HG03135 (cell line): ENCODE measurements at regions not wholly inside any gene's neighbourhood (a gene's known extent, or its start where the extent isn't known, plus 50 kb on each side); places are given as distances from the start of the nearest gene placed in this dataset.

Source experiments
- ATAC-seq: cut with Tn5 transposase; IDR thresholded peaks from one replicate; pipeline ENCODE4 v1.9.1; 2021; ENCODE audit warnings: mild to moderate bottlenecking, moderate library complexity; ENCODE audit not compliant: unreplicated experiment

GRCh38 chr13:107866032-107866940 is 349.1 kb downstream of the LIG4 start:
- ATAC-seq = no peak

DNA sequence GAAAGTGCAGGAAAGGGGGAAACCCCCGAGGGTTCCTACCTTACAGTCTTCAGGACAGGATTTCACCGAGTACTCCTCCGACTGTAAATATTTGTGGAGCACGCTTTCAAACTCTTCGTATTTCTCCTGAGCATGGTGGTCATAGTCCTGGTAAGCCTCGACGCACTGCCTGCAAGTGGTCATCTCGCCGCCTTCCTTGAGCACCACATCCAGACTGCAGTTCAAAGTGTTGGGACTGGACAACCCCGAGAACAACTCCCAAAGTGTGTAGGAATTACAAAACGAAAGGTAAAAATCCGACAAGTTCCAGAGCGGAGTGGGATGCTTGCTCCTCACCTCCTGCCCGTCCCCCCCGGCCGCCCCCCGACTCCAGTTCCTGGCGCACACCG is 349.7 kb downstream of the LIG4 start:
- ATAC-seq = no peak

DNA sequence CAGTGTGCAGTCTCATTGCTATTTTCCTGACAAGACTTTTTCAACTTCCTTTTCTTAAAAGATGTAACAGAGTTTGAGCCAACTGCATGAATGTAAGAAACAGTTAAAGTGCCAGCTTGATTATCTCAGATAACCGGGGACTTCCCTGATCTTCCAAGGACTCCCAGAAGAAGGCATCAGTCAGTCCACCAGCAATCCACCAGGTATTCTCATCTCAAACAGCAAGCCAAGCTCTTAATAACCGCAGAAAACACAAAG is 350.1 kb downstream of the LIG4 start:
- ATAC-seq = no peak

- ATAC-seq = no peak
Observed at GRCh38 chr13:107864543-107865317, 350.6 kb downstream of the LIG4 start.

GRCh38 chr13:107860284-107860683 is 355.1 kb downstream of the LIG4 start:
- no peak for ATAC-seq

GRCh38 chr13:107854880-107855279 is 360.5 kb downstream of the LIG4 start:
- ATAC-seq = no peak

DNA sequence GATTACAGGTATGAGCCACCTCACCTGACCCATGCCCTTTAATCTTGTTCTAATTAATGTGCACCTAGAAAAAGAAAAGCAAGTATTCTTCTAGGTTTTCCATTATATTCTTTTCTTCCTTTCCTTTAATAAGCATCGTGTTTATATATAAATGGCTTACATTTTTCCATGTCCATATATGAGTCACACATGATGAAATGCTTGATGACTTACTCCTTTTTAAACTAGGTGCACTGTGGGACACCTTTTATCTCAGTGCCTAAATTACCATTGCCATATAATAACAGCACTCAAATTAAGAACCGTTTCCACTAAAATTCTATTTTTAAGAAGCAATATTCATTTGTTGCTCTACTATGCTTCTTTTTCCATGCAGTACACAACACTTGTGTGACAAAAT is 363.3 kb downstream of the LIG4 start:
- no peak for ATAC-seq

- ATAC-seq = no peak
Observed at GRCh38 chr13:107851670-107852069, 363.7 kb downstream of the LIG4 start.

GRCh38 chr13:107847406-107847805 is 367.9 kb downstream of the LIG4 start:
- ATAC-seq = no peak

- no peak for ATAC-seq
Observed at GRCh38 chr13:107846642-107847041, 368.7 kb downstream of the LIG4 start.

- ATAC-seq = no peak
Observed at GRCh38 chr13:107845911-107846310, 369.4 kb downstream of the LIG4 start.

- no peak for ATAC-seq
Observed at GRCh38 chr13:107843681-107844080, 371.7 kb downstream of the LIG4 start.

GRCh38 chr13:107843281-107843680 is 372.1 kb downstream of the LIG4 start:
- no peak for ATAC-seq

DNA sequence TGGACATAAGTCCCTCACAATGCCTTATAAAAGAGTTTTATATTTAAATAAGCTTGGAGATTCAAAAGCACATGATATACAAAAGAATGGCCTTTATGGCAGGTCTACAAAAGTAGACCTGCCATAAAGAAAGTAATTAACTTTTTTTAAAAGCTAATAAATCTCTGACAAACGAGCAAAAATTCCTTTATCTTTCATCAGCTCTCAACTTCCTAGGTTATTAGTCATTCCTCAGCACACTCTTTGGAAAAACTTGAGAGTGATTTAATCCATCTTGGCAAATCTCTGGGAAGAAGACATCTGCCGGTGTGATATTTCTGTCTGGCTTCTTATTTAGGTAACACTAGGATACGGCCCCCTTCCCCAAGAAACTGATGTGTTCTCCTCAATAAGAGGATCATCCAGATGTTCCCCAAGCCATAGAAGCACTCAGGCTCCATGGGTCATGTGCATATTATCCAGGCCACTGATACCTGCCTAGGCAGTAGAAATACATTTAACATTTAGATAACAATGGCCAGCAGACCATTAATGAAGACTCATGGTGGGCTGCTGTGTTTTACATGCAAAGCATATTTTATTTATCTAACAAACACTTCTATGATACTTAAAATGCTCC is 372.7 kb downstream of the LIG4 start:
- ATAC-seq = no peak

DNA sequence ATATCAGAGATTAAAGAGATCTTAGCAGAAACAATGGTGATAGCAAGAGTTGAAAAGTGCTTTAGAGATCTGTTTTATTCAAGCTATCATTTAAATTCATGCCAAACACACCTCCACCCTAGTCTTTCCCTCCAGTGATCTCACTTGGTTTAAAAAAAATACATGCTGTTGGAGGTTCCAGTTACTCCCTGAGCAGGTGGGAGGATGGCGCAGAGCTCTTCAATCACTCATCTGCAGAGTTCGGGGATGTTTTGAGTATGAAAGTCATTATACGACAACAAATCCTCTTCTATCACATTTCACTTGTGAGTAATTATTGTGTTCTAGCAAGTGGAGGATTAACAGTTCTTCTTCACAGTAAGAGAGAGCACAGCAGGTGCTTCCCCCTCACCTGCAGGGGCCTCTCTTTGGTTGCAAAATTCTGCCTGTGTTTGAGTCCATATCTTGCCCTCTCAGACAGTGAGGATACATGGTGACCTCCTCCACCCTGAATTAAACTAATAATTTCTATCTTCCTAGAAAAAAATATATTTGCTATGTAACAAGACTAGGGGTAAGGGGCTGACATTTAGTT is 376.7 kb downstream of the LIG4 start:
- no peak for ATAC-seq

GRCh38 chr13:107836685-107837084 is 378.7 kb downstream of the LIG4 start:
- no peak for ATAC-seq

DNA sequence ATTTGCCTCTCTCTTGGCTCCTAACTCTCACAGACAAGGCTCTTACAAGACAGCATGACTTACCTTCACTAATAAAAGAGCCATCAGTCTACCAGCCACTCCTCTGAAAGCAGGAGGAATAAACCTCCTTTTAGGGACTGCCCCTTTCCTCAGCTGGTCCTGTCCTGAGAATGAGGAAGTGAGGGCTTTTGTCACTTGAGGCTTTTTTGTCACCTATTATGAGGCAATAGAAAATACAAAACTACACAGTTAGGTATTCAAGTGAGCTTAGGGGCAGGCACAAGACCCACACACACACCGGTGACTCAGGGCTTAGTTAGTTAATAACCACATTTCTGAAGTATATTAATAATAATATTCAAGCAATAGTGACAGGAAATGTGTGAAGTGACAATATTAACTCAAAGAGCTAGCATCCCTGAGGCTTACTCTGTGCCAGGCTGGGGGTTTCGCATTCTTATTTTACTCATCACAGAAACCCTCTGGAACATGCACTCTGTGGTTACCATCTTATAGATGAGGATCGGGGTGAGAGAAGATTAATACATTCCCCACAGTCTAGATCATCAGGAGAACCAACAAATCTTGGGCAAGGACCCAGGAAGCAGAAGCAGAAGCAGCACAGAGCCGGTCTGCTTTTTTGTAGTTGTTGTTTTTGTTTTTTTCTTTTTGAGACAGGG is 379.9 kb downstream of the LIG4 start:
- ATAC-seq = peak; percentile 87

GRCh38 chr13:107834717-107835116 is 380.6 kb downstream of the LIG4 start:
- ATAC-seq = no peak

DNA sequence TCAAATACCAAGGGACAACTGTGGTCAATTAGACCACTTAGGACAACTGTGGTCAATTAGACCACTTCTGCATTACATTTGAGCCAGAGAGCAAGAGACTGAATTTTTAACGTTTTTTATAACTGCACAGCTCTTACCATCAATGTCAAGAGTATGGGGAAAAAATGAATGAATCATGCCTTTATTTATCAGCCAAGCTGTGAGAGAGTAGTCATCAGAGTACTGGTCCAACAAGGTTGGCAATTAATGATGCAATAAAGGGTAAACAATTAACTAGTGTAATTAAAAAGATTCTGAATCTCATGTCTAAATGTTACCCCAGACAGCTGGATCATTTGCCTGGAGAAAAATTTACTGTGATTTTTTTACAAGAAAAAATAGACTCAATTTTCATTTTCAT is 381.1 kb downstream of the LIG4 start:
- no peak for ATAC-seq

GRCh38 chr13:107832500-107833100 is 382.7 kb downstream of the LIG4 start:
- no peak for ATAC-seq

GRCh38 chr13:107830804-107831203 is 384.5 kb downstream of the LIG4 start:
- no peak for ATAC-seq
